ENCODE measurements at regions not wholly inside any gene's neighbourhood (a gene's known extent, or its start where the extent isn't known, plus 50 kb on each side); places are given as distances from the start of the nearest gene placed in this dataset.

GRCh38 chr10:44020322-44021111 lies 364.4 kb downstream of the CXCL12 start:
- DNase-seq, result no peak

GRCh38 chr10:44017483-44018145 lies 367.3 kb downstream of the CXCL12 start:
- DNase-seq, result no peak

- no peak for DNase-seq
These were observed 368.1 kb downstream of the CXCL12 start for GRCh38 chr10:44016589-44017482.

GRCh38 chr10:44015702-44016500 lies 367.2 kb upstream of the ZNF32 start:
- DNase-seq, result no peak

GRCh38 chr10:44014644-44015250 lies 366.1 kb upstream of the ZNF32 start:
- no peak for DNase-seq

GRCh38 chr10:44013981-44014380 lies 365.3 kb upstream of the ZNF32 start:
- DNase-seq, result no peak

- DNase-seq, result no peak
These were observed 364.2 kb upstream of the ZNF32 start for GRCh38 chr10:44012921-44013320.

GRCh38 chr10:44011603-44011981 lies 362.9 kb upstream of the ZNF32 start:
- no peak for DNase-seq

GRCh38 chr10:44010873-44011602 lies 362.4 kb upstream of the ZNF32 start:
- no peak for DNase-seq

GRCh38 chr10:44009891-44010632 lies 361.4 kb upstream of the ZNF32 start:
- DNase-seq, result no peak

- no peak for DNase-seq
These were observed 360.4 kb upstream of the ZNF32 start for GRCh38 chr10:44008917-44009709.

GRCh38 chr10:44008270-44008916 lies 359.7 kb upstream of the ZNF32 start:
- DNase-seq, result no peak

- no peak for DNase-seq
These were observed 358.1 kb upstream of the ZNF32 start for GRCh38 chr10:44006771-44007170.

GRCh38 chr10:44005788-44006099 lies 357.1 kb upstream of the ZNF32 start:
- no peak for DNase-seq

- no peak for DNase-seq
These were observed 356.5 kb upstream of the ZNF32 start for GRCh38 chr10:44004913-44005787.

- no peak for DNase-seq
These were observed 349.5 kb upstream of the ZNF32 start for GRCh38 chr10:43998021-43998809.

GRCh38 chr10:43997330-43997729 lies 348.6 kb upstream of the ZNF32 start:
- DNase-seq, result no peak

GRCh38 chr10:43994539-43994938 lies 345.9 kb upstream of the ZNF32 start:
- no peak for DNase-seq

All from stimulated activated CD4-positive, alpha-beta T cell treated with anti-CD3 and anti-CD28 coated beads, Interleukin-4, amount 100 ng/mL, for 24 hours (primary cell).